DOHH2 (cell line): ENCODE measurements at regions not wholly inside any gene's neighbourhood (a gene's known extent, or its start where the extent isn't known, plus 50 kb on each side); places are given as distances from the start of the nearest gene placed in this dataset.

Experiments used
- EZH2phosphoT487 ChIP-seq: fragments of 200-600 bp; sonication (generic); IDR thresholded peaks from 2 replicates; pipeline ENCODE4 v1.6.1; 2017; ENCODE audit warnings: borderline replicate concordance, mild to moderate bottlenecking, antibody characterized with exemption, low read length, moderate library complexity, mixed read lengths
- TF ChIP-seq, protein P1 (sequence below): fragments of 200-600 bp; sonication (generic); IDR thresholded peaks from one replicate; pipeline ENCODE4 v1.5.1; 2014; ENCODE audit warnings: antibody characterized with exemption, mild to moderate bottlenecking, low read depth, low read length; ENCODE audit not compliant: poor library complexity, severe bottlenecking

DNA sequence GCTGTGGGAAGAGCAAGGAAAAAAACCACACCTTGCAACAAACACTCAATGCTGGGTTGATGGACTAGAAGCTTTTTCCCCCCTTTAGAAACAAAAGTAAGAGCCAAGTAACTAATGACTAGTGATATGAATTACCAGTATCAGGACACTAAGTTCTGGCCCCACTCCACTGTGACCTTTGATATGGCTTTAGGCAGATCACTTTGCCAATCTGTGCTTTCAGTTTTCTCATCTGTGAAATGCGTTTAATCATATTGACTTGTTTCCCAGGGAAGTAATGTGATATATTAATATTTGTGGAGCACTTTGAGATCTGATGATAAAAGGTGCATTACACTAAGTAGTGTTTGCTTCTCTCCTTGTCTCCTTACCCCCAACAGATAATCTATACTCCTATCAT, 319.3 kb upstream of the SATB1 start:
- TF ChIP-seq, protein P1, sequence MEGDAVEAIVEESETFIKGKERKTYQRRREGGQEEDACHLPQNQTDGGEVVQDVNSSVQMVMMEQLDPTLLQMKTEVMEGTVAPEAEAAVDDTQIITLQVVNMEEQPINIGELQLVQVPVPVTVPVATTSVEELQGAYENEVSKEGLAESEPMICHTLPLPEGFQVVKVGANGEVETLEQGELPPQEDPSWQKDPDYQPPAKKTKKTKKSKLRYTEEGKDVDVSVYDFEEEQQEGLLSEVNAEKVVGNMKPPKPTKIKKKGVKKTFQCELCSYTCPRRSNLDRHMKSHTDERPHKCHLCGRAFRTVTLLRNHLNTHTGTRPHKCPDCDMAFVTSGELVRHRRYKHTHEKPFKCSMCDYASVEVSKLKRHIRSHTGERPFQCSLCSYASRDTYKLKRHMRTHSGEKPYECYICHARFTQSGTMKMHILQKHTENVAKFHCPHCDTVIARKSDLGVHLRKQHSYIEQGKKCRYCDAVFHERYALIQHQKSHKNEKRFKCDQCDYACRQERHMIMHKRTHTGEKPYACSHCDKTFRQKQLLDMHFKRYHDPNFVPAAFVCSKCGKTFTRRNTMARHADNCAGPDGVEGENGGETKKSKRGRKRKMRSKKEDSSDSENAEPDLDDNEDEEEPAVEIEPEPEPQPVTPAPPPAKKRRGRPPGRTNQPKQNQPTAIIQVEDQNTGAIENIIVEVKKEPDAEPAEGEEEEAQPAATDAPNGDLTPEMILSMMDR = no peak
- no peak for TF ChIP-seq EZH2phosphoT487
